Stimulated activated CD4-positive, alpha-beta T cell treated with anti-CD3 and anti-CD28 coated beads, TNF-alpha, amount 100 ng/mL, for 24 hours (primary cell): ENCODE measurements at regions not wholly inside any gene's neighbourhood (a gene's known extent, or its start where the extent isn't known, plus 50 kb on each side); places are given as distances from the start of the nearest gene placed in this dataset.
"Not testable (repeated sequence)": the region's sequence is repeated elsewhere in the genome, so short reads cannot be mapped to it uniquely, and the experiment has no call there.

ENCODE experiments used
- DNase-seq, 3 experiments: peaks; one replicate each; pipeline ENCODE4 v3.0.0-alpha.2; 2020; ENCODE audit warnings: low read depth in 3 of 3

DNA sequence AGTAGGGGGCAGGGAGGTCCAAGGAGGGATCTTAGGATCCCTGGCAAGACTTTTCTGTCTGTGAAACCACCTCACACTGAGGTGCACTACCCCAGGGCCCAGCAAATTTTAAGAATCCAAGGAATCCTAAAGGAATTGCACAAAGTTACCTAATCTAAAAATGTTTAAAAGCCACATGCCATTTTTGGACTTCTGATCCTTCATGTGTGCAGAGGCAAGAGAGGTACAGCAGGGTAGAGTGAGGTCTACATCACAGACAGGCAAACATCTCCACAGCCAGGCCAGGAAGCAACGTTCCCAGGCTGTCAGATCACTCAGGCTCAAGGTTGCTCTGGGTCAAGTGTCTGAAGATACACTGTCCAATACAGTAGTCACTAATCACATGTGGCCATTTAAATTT is 324.6 kb upstream of the DUSP10 start:
- DNase-seq: no peak

GRCh38 chr1:222065234-222065633 is 323.3 kb upstream of the DUSP10 start:
- no peak for DNase-seq

DNA sequence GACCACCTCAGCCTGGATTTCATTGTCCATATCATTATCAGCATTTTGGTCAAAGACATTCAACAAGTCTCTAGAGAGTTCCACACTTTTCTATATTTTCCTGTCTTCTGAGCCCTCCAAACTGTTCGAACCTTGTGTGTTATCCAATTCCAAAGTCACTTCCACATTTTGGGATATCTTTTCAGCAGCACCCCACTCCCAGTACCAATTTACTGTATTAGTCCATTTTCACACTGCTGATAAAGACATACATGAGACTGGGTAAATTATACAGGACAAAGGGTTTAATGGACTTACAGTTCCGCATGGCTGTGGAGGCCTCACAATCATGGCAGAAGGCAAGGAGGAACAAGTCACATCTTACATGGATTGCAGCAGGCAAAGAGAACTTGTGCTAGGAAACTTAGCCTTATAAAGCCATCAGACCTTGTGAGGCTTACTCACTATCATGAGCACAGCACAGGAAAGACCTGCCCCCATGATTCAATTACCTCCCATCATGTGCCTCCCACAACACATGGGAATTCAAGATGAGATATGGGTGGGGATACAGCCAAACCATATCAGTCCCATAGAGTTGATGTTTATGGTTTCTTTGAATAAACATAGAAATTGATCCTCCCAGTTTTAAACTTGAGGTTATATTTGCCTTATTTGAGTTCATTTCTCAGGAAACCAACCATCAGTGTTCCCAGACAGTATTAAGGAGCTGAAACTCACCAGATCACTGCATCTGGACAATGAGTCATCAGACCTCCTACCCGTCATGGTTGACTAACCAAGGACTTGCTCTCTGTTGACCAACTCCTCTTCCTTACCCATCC is 322.7 kb upstream of the DUSP10 start:
- DNase-seq: no peak

DNA sequence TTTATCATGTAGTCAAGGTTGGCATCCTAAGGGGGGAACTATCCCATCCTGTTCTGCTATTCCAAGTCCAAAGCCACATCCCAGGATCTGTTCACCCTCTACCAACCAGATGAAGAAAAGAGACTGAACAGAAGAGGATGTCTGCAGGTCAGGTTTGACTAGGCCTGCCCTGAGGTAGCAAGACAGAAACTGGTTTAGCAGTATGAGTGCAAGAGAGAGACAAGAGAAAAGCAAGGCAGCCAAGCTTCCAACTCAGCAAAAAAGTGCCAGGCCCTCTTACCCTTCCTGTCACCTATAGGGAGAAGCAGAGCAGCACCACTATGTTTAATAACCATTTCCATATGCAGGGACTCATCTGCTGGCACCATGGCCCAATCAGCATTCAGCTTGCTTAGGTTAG is 320.8 kb upstream of the DUSP10 start:
- no peak for DNase-seq

DNA sequence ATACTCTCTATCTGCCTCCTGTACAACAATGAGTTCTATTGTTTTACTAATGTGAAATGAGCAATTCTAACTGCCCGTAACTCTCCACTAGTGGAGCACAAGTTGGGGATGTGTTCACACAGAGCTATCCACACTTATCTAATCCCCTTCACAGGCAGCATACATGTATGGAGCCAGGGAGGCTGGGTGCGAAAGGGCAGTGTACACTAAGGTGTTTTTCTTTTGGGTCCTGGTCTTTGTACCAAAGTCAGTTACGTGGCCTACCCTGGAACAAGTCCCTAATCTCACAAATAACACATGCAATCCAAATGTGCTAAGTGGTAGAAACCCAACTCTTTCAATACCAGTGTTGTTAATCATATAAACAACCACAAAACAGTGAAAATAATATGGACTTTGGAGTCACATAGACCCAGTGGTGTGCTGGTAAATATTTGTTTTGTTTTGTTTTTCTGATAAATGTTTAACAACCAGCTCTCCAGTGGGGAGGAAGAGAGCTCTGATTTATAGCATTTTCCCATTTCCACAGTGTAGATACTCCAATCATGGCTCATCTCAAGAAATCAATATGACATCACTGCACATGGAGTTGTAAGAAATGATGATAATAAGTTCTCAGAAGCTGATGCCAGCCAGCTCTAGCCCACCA is 319.9 kb upstream of the DUSP10 start:
- DNase-seq: no peak

- no peak for DNase-seq
Measured at GRCh38 chr1:222060210-222060916, 318.5 kb upstream of the DUSP10 start.

DNA sequence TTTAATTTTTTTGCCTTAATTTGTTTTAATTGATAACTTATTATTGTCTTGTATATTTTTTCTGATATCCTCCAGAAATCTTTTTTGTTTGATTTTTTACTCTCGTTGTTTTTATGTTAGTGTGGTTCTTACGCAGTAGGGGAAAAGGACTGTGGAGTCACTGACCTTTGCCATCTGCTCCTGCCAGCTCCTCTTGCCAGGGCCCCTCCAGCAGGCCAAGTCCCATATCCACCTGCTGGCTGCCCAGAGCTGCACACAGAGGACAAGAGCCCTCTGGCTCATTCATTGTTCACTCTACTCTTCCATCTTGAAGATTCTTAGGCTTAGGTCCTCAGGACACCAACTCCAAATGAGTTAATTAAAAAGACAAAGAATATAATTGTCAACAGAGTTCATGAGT is 316.4 kb upstream of the DUSP10 start:
- DNase-seq: no peak

DNA sequence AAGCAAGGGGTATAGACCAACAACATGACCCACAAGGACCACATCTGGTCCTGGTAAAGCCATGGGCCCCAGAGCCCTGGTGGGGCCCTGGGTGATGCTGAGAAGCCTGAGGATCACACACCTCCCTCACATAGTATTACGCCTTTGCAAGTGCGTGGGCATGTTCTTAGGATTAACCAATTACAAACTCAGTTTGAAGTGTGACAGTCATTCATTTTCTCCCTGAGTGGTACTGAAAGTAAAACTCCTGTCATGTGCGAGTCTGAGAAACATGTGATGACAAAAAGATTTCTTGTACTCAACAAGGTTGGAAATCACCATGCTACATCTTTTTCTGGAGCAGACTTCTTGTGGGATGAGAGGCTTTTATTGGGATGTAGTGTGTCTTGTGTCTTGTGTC is 315.3 kb upstream of the DUSP10 start:
- DNase-seq: no peak

GRCh38 chr1:222054416-222054815 is 312.5 kb upstream of the DUSP10 start:
- DNase-seq: no peak

GRCh38 chr1:222053790-222054294 is 312.0 kb upstream of the DUSP10 start:
- no peak for DNase-seq

- DNase-seq: not testable (repeated sequence)
Measured at GRCh38 chr1:222051311-222051710, 309.4 kb upstream of the DUSP10 start.

DNA sequence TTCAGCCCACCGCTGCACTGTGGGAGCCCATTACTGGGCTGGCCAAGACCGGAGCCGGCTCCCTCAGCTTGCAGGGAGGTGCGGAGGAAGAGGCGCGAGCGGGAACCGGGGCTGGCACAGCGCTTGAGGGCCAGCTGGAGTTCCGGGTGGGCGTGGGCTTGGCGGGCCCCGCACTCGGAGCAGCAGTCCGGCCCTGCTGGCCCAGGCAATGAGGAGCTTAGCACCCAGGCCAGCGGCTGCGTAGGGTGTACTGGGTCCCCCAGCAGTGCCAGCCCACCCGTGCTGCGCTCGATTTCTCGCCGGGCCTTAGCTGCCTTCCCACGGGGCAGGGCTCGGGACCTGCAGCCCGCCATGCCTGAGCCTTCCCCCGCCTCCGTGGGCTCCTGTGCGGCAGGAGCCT is 307.8 kb upstream of the DUSP10 start:
- not testable (repeated sequence) for DNase-seq

DNA sequence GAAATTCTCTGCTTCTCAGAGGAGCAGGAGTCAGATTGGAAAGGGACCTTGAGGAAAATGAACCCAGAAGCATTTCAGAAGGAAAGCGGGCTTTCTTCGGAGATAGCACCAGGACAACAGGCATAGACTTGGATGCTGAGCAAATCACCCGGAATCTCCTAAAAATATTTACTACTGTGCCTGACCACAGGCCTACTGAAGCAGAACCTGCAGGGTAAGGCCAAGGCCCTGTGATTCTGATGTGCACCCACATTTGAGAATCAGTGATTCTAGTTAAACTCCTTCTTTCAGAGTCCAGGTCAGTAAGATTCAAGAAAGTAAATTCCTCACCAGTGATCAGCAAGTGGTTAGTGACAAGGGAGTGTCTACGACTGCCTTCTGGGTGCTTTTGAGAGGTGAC is 307.3 kb upstream of the DUSP10 start:
- DNase-seq: no peak

- DNase-seq: no peak
Measured at GRCh38 chr1:222048094-222048595, 306.3 kb upstream of the DUSP10 start.

DNA sequence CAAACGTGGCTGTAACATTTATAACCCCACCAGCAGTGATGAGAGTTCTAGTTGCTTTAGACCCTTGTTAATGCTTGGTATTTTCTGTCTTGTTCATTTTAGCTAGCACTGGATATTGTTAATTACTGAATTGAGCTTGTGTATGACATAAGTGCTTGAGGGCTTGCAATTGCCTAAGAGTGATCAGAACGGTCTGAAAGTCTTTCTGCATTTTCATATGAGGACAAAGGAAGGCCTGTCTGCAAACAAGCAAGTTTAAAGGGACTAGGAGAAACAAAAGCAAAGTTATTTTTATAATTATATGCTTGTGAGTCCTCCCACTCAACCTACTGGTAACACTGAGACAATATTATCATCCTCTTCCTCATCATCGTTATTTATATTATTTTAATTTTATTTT is 305.5 kb upstream of the DUSP10 start:
- no peak for DNase-seq

GRCh38 chr1:222046684-222047263 is 304.9 kb upstream of the DUSP10 start:
- no peak for DNase-seq

GRCh38 chr1:222045786-222046185 is 303.9 kb upstream of the DUSP10 start:
- no peak for DNase-seq

DNA sequence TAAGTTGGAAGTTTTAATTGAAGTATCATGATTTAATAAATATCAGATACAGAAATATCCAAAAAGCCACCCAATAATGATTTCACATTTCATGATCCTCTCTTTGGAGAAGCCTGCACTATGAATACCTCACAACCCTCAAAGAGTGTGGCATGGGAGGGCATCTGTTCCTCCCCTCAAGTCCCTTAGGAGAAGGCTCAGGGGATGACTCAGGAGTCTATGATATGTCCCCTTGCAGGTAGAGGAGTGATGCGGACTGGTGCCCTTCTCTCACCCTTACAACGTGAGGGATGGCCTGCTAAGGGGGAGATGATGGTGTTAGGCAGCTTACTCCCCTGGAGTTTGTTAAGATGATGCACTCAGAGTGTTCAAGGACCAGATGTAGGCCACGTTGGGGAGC is 303.3 kb upstream of the DUSP10 start:
- no peak for DNase-seq

- DNase-seq: no peak
Measured at GRCh38 chr1:222043444-222044292, 301.8 kb upstream of the DUSP10 start.

- no peak for DNase-seq
Measured at GRCh38 chr1:222042120-222042519, 300.2 kb upstream of the DUSP10 start.

DNA sequence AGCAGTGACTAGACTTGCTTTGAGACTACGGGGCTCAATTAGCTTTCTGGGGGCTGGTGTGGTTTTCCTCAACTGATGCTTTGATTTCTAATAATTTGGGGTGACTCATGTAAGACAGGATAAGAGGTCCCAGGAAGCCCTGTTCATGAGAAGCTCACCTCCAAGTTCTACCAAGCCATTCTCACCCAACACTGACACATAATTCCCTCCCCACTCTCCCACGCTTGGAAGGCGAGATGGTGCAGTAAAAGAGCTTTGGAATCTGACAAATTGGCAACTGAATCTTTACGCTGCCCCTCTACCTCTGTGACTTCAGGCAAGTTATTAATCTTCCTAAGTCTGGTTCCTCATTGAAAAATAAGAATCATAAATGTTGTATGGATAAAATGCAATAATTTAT is 299.1 kb upstream of the DUSP10 start:
- no peak for DNase-seq
